NAMALWA (cell line): ENCODE measurements at regions not wholly inside any gene's neighbourhood (a gene's known extent, or its start where the extent isn't known, plus 50 kb on each side); places are given as distances from the start of the nearest gene placed in this dataset.
A peak's percentile ranks its signal among the peaks of the same experiment; 100 is the strongest.

Source experiments
- DNase-seq: peaks from one replicate; pipeline ENCODE4 v3.0.0-alpha.2; 2015; ENCODE audit warnings: low spot score

- DNase-seq = no peak
These were observed 618.0 kb downstream of the BRINP1 start for GRCh38 chr9:118751077-118751847.

- no peak for DNase-seq
These were observed 617.4 kb downstream of the BRINP1 start for GRCh38 chr9:118751848-118752223.

GRCh38 chr9:118761016-118761790 is 608.0 kb downstream of the BRINP1 start:
- no peak for DNase-seq

GRCh38 chr9:118767571-118767970 is 601.7 kb downstream of the BRINP1 start:
- no peak for DNase-seq

- DNase-seq = no peak
These were observed 586.3 kb downstream of the BRINP1 start for GRCh38 chr9:118782790-118783463.

GRCh38 chr9:118784033-118784432 is 585.2 kb downstream of the BRINP1 start:
- DNase-seq = no peak

- DNase-seq = no peak
These were observed 583.8 kb downstream of the BRINP1 start for GRCh38 chr9:118785456-118785855.

GRCh38 chr9:118786877-118787276 is 582.4 kb downstream of the BRINP1 start:
- no peak for DNase-seq

GRCh38 chr9:118809160-118809625 is 560.0 kb downstream of the BRINP1 start:
- no peak for DNase-seq

GRCh38 chr9:118829334-118829733 is 539.9 kb downstream of the BRINP1 start:
- DNase-seq = peak; percentile 4

- DNase-seq = no peak
These were observed 536.9 kb downstream of the BRINP1 start for GRCh38 chr9:118832371-118832770.

GRCh38 chr9:118836891-118837290 is 532.3 kb downstream of the BRINP1 start:
- DNase-seq = no peak

GRCh38 chr9:118871531-118871930 is 497.7 kb downstream of the BRINP1 start:
- DNase-seq = no peak

GRCh38 chr9:118882684-118883083 is 486.6 kb downstream of the BRINP1 start:
- DNase-seq = no peak

- no peak for DNase-seq
These were observed 485.8 kb downstream of the BRINP1 start for GRCh38 chr9:118883411-118883810.

GRCh38 chr9:118891213-118891612 is 478.0 kb downstream of the BRINP1 start:
- DNase-seq = no peak

- DNase-seq = no peak
These were observed 472.8 kb downstream of the BRINP1 start for GRCh38 chr9:118896324-118897000.

- DNase-seq = no peak
These were observed 451.1 kb downstream of the BRINP1 start for GRCh38 chr9:118918180-118918579.

GRCh38 chr9:118928722-118929121 is 440.5 kb downstream of the BRINP1 start:
- no peak for DNase-seq

- no peak for DNase-seq
These were observed 439.9 kb downstream of the BRINP1 start for GRCh38 chr9:118929287-118929686.

- DNase-seq = no peak
These were observed 437.3 kb downstream of the BRINP1 start for GRCh38 chr9:118931941-118932340.

- DNase-seq = no peak
These were observed 430.7 kb downstream of the BRINP1 start for GRCh38 chr9:118938581-118938980.
